ENCODE measurements at regions not wholly inside any gene's neighbourhood (a gene's known extent, or its start where the extent isn't known, plus 50 kb on each side); places are given as distances from the start of the nearest gene placed in this dataset.

- peak overlapping the region; percentile 76 for H4K91ac ChIP-seq (ENCODE audit: low read length)
- no peak overlapping the region for H3K4me2 ChIP-seq (ENCODE audit: low read length, poor library complexity, severe bottlenecking)
- H3K27me3 ChIP-seq (ENCODE audit: control insufficient read depth in 1 of 2, insufficient read depth in 1 of 2, low read length in 2 of 2): no peaks in the 10 kb centered on the region
- no peak overlapping the region for H3K23ac ChIP-seq (ENCODE audit: low read length in 2 of 2)
- no peak overlapping the region for H3K4ac ChIP-seq (ENCODE audit: low read depth in 1 of 2, low read length in 2 of 2)
- H3K4me1 ChIP-seq (ENCODE audit: control insufficient read depth, insufficient read depth, low read depth, low read length): peaks cover 19% of the 10 kb centered on the region
- H3K18ac ChIP-seq (ENCODE audit: low read depth in 1 of 2, low read length in 2 of 2): peak overlapping the region in 1 of 2 experiments; percentile 67
- no peaks in the 10 kb centered on the region for H3K79me1 ChIP-seq (replicated peaks; ENCODE audit: low read length, poor library complexity, severe bottlenecking)
- H2BK15ac ChIP-seq (ENCODE audit: low read depth, poor library complexity, severe bottlenecking): peak overlapping the region; percentile 26
- H3K27ac ChIP-seq (ENCODE audit: low read length, poor library complexity, severe bottlenecking): no peak overlapping the region
- H2BK120ac ChIP-seq (ENCODE audit: low read depth, low read length): peak overlapping the region; percentile 81
- peaks cover 5% of the 10 kb centered on the region for H3K9me3 ChIP-seq (ENCODE audit: control insufficient read depth, low read length)
- H3K36me3 ChIP-seq (ENCODE audit: control insufficient read depth in 1 of 2, insufficient read depth in 2 of 2, low read depth in 1 of 2, low read length in 2 of 2): no peaks in the 10 kb centered on the region
- 86% methylated on average over 10 of the region's 11 CpGs for WGBS
- peak overlapping the region; percentile 44 for H2AK5ac ChIP-seq (ENCODE audit: low read length, severe bottlenecking)
- H2BK12ac ChIP-seq (ENCODE audit: low read length in 2 of 2): peak overlapping the region; percentile 44 to 84
- no peak overlapping the region for H2AFZ ChIP-seq (ENCODE audit: low read depth, low read length)
- peak; percentile 63 for DNase-seq
- peak overlapping the region; percentile 11 for H3K9ac ChIP-seq (ENCODE audit: low read length)
- no peak overlapping the region for H2BK5ac ChIP-seq (ENCODE audit: low read depth, low read length, poor library complexity, severe bottlenecking)
- no peak overlapping the region for H4K8ac ChIP-seq (ENCODE audit: low read length)
- no peak overlapping the region for H3K14ac ChIP-seq (ENCODE audit: low read length in 2 of 2)
- no peak overlapping the region for H3K4me3 ChIP-seq (ENCODE audit: insufficient read depth in 1 of 2, low read depth in 1 of 2, low read length in 2 of 2)
Measured at GRCh38 chr1:8112611-8113261, 86.6 kb upstream of the ERRFI1 start.

DNA sequence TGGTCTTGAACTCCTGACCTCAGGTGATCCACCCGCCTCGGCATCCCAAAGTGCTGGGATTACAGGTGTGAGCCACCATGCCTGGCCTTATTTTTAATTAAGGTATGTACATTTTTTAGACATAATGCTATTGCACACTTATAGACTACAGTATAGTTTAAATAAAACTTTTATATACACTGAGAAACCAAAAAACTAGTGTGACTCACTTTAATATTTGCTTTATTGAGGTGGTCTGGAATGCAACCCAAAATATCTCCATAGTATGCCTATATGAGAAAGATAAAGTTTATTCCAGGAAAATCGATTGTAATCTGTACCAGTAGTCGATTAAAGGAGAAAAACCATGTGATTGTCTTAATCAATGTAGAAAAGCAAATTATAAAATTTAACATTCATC lies 85.5 kb upstream of the ERRFI1 start:
- Histone ChIP-seq H3K4ac (ENCODE audit: low read depth in 1 of 2, low read length in 2 of 2) (no peak overlapping the region), H4K91ac (ENCODE audit: low read length) (no peak overlapping the region), H2BK5ac (ENCODE audit: low read depth, low read length, poor library complexity, severe bottlenecking) (no peak overlapping the region), H3K18ac (ENCODE audit: low read depth in 1 of 2, low read length in 2 of 2) (no peak overlapping the region), H3K9me3 (ENCODE audit: control insufficient read depth, low read length) (peaks cover 5% of the 10 kb centered on the region), H4K8ac (ENCODE audit: low read length) (no peak overlapping the region), H3K4me3 (ENCODE audit: insufficient read depth in 1 of 2, low read depth in 1 of 2, low read length in 2 of 2) (no peak overlapping the region), H3K4me1 (ENCODE audit: control insufficient read depth, insufficient read depth, low read depth, low read length) (peaks cover 17% of the 10 kb centered on the region), H2BK12ac (ENCODE audit: low read length in 2 of 2) (no peak overlapping the region), H2AK5ac (ENCODE audit: low read length, severe bottlenecking) (no peak overlapping the region), H3K14ac (ENCODE audit: low read length in 2 of 2) (no peak overlapping the region), H3K27ac (ENCODE audit: low read length, poor library complexity, severe bottlenecking) (no peak overlapping the region), H2BK15ac (ENCODE audit: low read depth, poor library complexity, severe bottlenecking) (no peak overlapping the region), H3K23ac (ENCODE audit: low read length in 2 of 2) (no peak overlapping the region), H2AFZ (ENCODE audit: low read depth, low read length) (no peak overlapping the region), H2BK120ac (ENCODE audit: low read depth, low read length) (no peak overlapping the region), H3K79me1 (replicated peaks; ENCODE audit: low read length, poor library complexity, severe bottlenecking) (no peaks in the 10 kb centered on the region), H3K27me3 (ENCODE audit: control insufficient read depth in 1 of 2, insufficient read depth in 1 of 2, low read length in 2 of 2) (no peaks in the 10 kb centered on the region), H3K9ac (ENCODE audit: low read length) (no peak overlapping the region), H3K36me3 (ENCODE audit: control insufficient read depth in 1 of 2, insufficient read depth in 2 of 2, low read depth in 1 of 2, low read length in 2 of 2) (no peaks in the 10 kb centered on the region), H3K4me2 (ENCODE audit: low read length, poor library complexity, severe bottlenecking) (no peak overlapping the region)
- WGBS: no CpG with 5 or more reads among the region's 4 CpGs
- DNase-seq: no peak

GRCh38 chr1:8109216-8109615 lies 83.1 kb upstream of the ERRFI1 start:
- Histone ChIP-seq H3K4me2 (ENCODE audit: low read length, poor library complexity, severe bottlenecking) (no peak overlapping the region), H2BK15ac (ENCODE audit: low read depth, poor library complexity, severe bottlenecking) (no peak overlapping the region), H2BK120ac (ENCODE audit: low read depth, low read length) (no peak overlapping the region), H3K79me1 (replicated peaks; ENCODE audit: low read length, poor library complexity, severe bottlenecking) (no peaks in the 10 kb centered on the region), H3K23ac (ENCODE audit: low read length in 2 of 2) (no peak overlapping the region), H3K4me1 (ENCODE audit: control insufficient read depth, insufficient read depth, low read depth, low read length) (peaks cover 7% of the 10 kb centered on the region), H3K9ac (ENCODE audit: low read length) (no peak overlapping the region), H3K14ac (ENCODE audit: low read length in 2 of 2) (no peak overlapping the region), H3K9me3 (ENCODE audit: control insufficient read depth, low read length) (peaks cover 5% of the 10 kb centered on the region), H3K36me3 (ENCODE audit: control insufficient read depth in 1 of 2, insufficient read depth in 2 of 2, low read depth in 1 of 2, low read length in 2 of 2) (no peaks in the 10 kb centered on the region), H3K4me3 (ENCODE audit: insufficient read depth in 1 of 2, low read depth in 1 of 2, low read length in 2 of 2) (no peak overlapping the region), H3K27me3 (ENCODE audit: control insufficient read depth in 1 of 2, insufficient read depth in 1 of 2, low read length in 2 of 2) (no peaks in the 10 kb centered on the region), H3K27ac (ENCODE audit: low read length, poor library complexity, severe bottlenecking) (peak overlapping the region; percentile 5), H3K4ac (ENCODE audit: low read depth in 1 of 2, low read length in 2 of 2) (no peak overlapping the region), H4K91ac (ENCODE audit: low read length) (no peak overlapping the region), H2AK5ac (ENCODE audit: low read length, severe bottlenecking) (no peak overlapping the region), H3K18ac (ENCODE audit: low read depth in 1 of 2, low read length in 2 of 2) (no peak overlapping the region), H2AFZ (ENCODE audit: low read depth, low read length) (no peak overlapping the region), H4K8ac (ENCODE audit: low read length) (no peak overlapping the region), H2BK5ac (ENCODE audit: low read depth, low read length, poor library complexity, severe bottlenecking) (no peak overlapping the region), H2BK12ac (ENCODE audit: low read length in 2 of 2) (no peak overlapping the region)
- DNase-seq: no peak
- 58% methylated on average over 2 of the region's 4 CpGs for WGBS

- Histone ChIP-seq H2AFZ (ENCODE audit: low read depth, low read length) (no peak overlapping the region), H3K4me1 (ENCODE audit: control insufficient read depth, insufficient read depth, low read depth, low read length) (peaks cover 3% of the 10 kb centered on the region), H3K9ac (ENCODE audit: low read length) (no peak overlapping the region), H4K8ac (ENCODE audit: low read length) (no peak overlapping the region), H4K91ac (ENCODE audit: low read length) (no peak overlapping the region), H3K36me3 (ENCODE audit: control insufficient read depth in 1 of 2, insufficient read depth in 2 of 2, low read depth in 1 of 2, low read length in 2 of 2) (no peaks in the 10 kb centered on the region), H3K4me3 (ENCODE audit: insufficient read depth in 1 of 2, low read depth in 1 of 2, low read length in 2 of 2) (no peak overlapping the region), H2AK5ac (ENCODE audit: low read length, severe bottlenecking) (peak overlapping the region; percentile 94), H3K4ac (ENCODE audit: low read depth in 1 of 2, low read length in 2 of 2) (no peak overlapping the region), H2BK5ac (ENCODE audit: low read depth, low read length, poor library complexity, severe bottlenecking) (no peak overlapping the region), H2BK15ac (ENCODE audit: low read depth, poor library complexity, severe bottlenecking) (peak overlapping the region; percentile 57), H3K9me3 (ENCODE audit: control insufficient read depth, low read length) (peaks cover 5% of the 10 kb centered on the region), H3K4me2 (ENCODE audit: low read length, poor library complexity, severe bottlenecking) (no peak overlapping the region), H2BK12ac (ENCODE audit: low read length in 2 of 2) (peak overlapping the region in 1 of 2 experiments; percentile 49), H3K23ac (ENCODE audit: low read length in 2 of 2) (no peak overlapping the region), H3K27me3 (ENCODE audit: control insufficient read depth in 1 of 2, insufficient read depth in 1 of 2, low read length in 2 of 2) (no peaks in the 10 kb centered on the region), H2BK120ac (ENCODE audit: low read depth, low read length) (no peak overlapping the region), H3K79me1 (replicated peaks; ENCODE audit: low read length, poor library complexity, severe bottlenecking) (no peaks in the 10 kb centered on the region), H3K18ac (ENCODE audit: low read depth in 1 of 2, low read length in 2 of 2) (peak overlapping the region; percentile 30 to 38), H3K14ac (ENCODE audit: low read length in 2 of 2) (no peak overlapping the region), H3K27ac (ENCODE audit: low read length, poor library complexity, severe bottlenecking) (no peak overlapping the region)
- 95% methylated on average over 4 of the region's 4 CpGs for WGBS
- no peak for DNase-seq
Measured at GRCh38 chr1:8107897-8108296, 81.8 kb upstream of the ERRFI1 start.

Measured in mesenchymal stem cell (in vitro differentiated cells and primary cell).